H9 (cell line): ENCODE measurements at regions not wholly inside any gene's neighbourhood (a gene's known extent, or its start where the extent isn't known, plus 50 kb on each side); places are given as distances from the start of the nearest gene placed in this dataset.

ENCODE experiments used
- DNase-seq: peaks from one replicate; pipeline ENCODE4 v3.0.0-alpha.2; 2017
- H2AFZ ChIP-seq: one replicate; pipeline ENCODE4 v1.6.1; 2013; ENCODE audit warnings: mild to moderate bottlenecking, low read length, control low read depth, moderate library complexity
- H2AK5ac ChIP-seq: 2 replicates; pipeline ENCODE4 v1.6.1; 2013; ENCODE audit warnings: low read length, control low read depth, mixed read lengths; ENCODE audit not compliant: insufficient read length
- H2BK120ac ChIP-seq: one replicate; pipeline ENCODE4 v1.6.1; 2013; ENCODE audit warnings: low read depth, mild to moderate bottlenecking, low read length, control low read depth, inconsistent platforms; ENCODE audit not compliant: poor library complexity, severe bottlenecking
- H2BK12ac ChIP-seq: 2 replicates; pipeline ENCODE4 v1.6.1; 2013; ENCODE audit warnings: low read length, control low read depth, mixed read lengths, low read depth; ENCODE audit not compliant: insufficient read length
- H2BK15ac ChIP-seq: 2 replicates; pipeline ENCODE4 v1.6.1; 2013; ENCODE audit warnings: low read depth, low read length, control low read depth
- H2BK20ac ChIP-seq: one replicate; pipeline ENCODE4 v1.6.1; 2013; ENCODE audit warnings: low read depth, mild to moderate bottlenecking, low read length, control low read depth, inconsistent platforms; ENCODE audit not compliant: poor library complexity, severe bottlenecking
- H2BK5ac ChIP-seq: 2 replicates; pipeline ENCODE4 v1.6.1; 2013; ENCODE audit warnings: low read length, control low read depth, mixed read lengths; ENCODE audit not compliant: insufficient read length
- H3K14ac ChIP-seq: 2 replicates; pipeline ENCODE4 v1.6.1; 2013; ENCODE audit warnings: low read length, control low read depth; ENCODE audit not compliant: insufficient read depth
- H3K18ac ChIP-seq: 2 replicates; pipeline ENCODE4 v1.6.1; 2013; ENCODE audit warnings: low read depth, mild to moderate bottlenecking, mixed read lengths, low read length, control low read depth; ENCODE audit not compliant: insufficient read length
- H3K23ac ChIP-seq: 2 replicates; pipeline ENCODE4 v1.6.1; 2013; ENCODE audit warnings: low read length, control low read depth, mixed read lengths, low read depth; ENCODE audit not compliant: insufficient read length
- H3K23me2 ChIP-seq: 2 replicates; pipeline ENCODE4 v1.6.1; 2013; ENCODE audit warnings: low read depth, mild to moderate bottlenecking, mixed read lengths, low read length, control low read depth; ENCODE audit not compliant: insufficient read length, poor library complexity, severe bottlenecking
- H3K27ac ChIP-seq: 2 replicates; pipeline ENCODE4 v1.5.1; 2013; ENCODE audit warnings: low read length, control low read depth, mixed read lengths, low read depth; ENCODE audit not compliant: insufficient read length
- H3K27me3 ChIP-seq: 2 replicates; pipeline ENCODE4 v1.6.1; 2013; ENCODE audit warnings: low read length, control low read depth, inconsistent platforms; ENCODE audit not compliant: insufficient read depth
- H3K4ac ChIP-seq: 2 replicates; pipeline ENCODE4 v1.6.1; 2013; ENCODE audit warnings: low read depth, mild to moderate bottlenecking, control low read depth, inconsistent platforms, low read length, moderate library complexity
- H3K4me1 ChIP-seq: 2 replicates; pipeline ENCODE4 v1.6.1; 2013; ENCODE audit warnings: low read length, control low read depth, inconsistent platforms; ENCODE audit not compliant: insufficient read depth
- H3K4me2 ChIP-seq: 2 replicates; pipeline ENCODE4 v1.6.1; 2013; ENCODE audit warnings: low read length, control low read depth, mixed read lengths; ENCODE audit not compliant: insufficient read length, insufficient read depth
- H3K56ac ChIP-seq: 2 replicates; pipeline ENCODE4 v1.6.1; 2013; ENCODE audit warnings: low read depth, mild to moderate bottlenecking, mixed read lengths, low read length, control low read depth; ENCODE audit not compliant: insufficient read length
- H3K79me1 ChIP-seq: 2 replicates; pipeline ENCODE4 v1.6.1; 2013; ENCODE audit warnings: low read depth, mild to moderate bottlenecking, moderate library complexity, low read length, control low read depth, inconsistent platforms; ENCODE audit not compliant: insufficient read depth, poor library complexity, severe bottlenecking
- H3K79me2 ChIP-seq: 2 replicates; pipeline ENCODE4 v1.6.1; 2013; ENCODE audit warnings: low read length, control low read depth, inconsistent platforms; ENCODE audit not compliant: insufficient read depth
- H3K9ac ChIP-seq: 2 replicates; pipeline ENCODE4 v1.6.1; 2013; ENCODE audit warnings: low read length, control low read depth, mixed read lengths; ENCODE audit not compliant: insufficient read length; ENCODE audit errors: extremely low read depth
- H3K9me3 ChIP-seq: one replicate; pipeline ENCODE4 v1.6.1; 2013; ENCODE audit warnings: low read depth, low read length, inconsistent platforms; ENCODE audit not compliant: control insufficient read depth
- H3T11ph ChIP-seq: one replicate; pipeline ENCODE4 v1.6.1; 2013; ENCODE audit warnings: mild to moderate bottlenecking, low read length, control low read depth, inconsistent platforms
- H4K20me1 ChIP-seq: one replicate; pipeline ENCODE4 v1.6.1; 2013; ENCODE audit not compliant: control insufficient read depth, insufficient read length, insufficient read depth
- H4K5ac ChIP-seq: 2 replicates; pipeline ENCODE4 v1.6.1; 2013; ENCODE audit warnings: low read depth, mild to moderate bottlenecking, mixed read lengths, low read length, control low read depth; ENCODE audit not compliant: insufficient read length
- H4K8ac ChIP-seq: replicated peaks from 2 replicates; pipeline ENCODE4 v1.6.1; 2013; ENCODE audit warnings: low read length, control low read depth, mixed read lengths, low read depth; ENCODE audit not compliant: insufficient read length
- H4K91ac ChIP-seq: 2 replicates; pipeline ENCODE4 v1.6.1; 2013; ENCODE audit warnings: low read depth, mild to moderate bottlenecking, moderate library complexity, mixed read lengths, low read length, control low read depth; ENCODE audit not compliant: insufficient read length
- H3K27ac Mint-ChIP-seq, 3 experiments: 2 replicates in 2 of 3; 3 replicates in 1 of 3; pipeline ENCODE4 v1.8.0; 2020 to 2021; ENCODE audit warnings: mixed read lengths in 3 of 3, mild to moderate bottlenecking in 1 of 3, moderate library complexity in 1 of 3
- H3K27me3 Mint-ChIP-seq: 2 replicates; pipeline ENCODE4 v1.8.0; 2021; ENCODE audit warnings: low read depth, mild to moderate bottlenecking, moderate library complexity, mixed read lengths
- H3K36me3 Mint-ChIP-seq, 3 experiments: 2 replicates in 2 of 3; 3 replicates in 1 of 3; pipeline ENCODE4 v1.8.0; 2020 to 2021; ENCODE audit warnings: low read depth in 3 of 3, mixed read lengths in 3 of 3; ENCODE audit not compliant: insufficient read depth in 1 of 3
- H3K4me1 Mint-ChIP-seq, 2 experiments: 2 replicates each; pipeline ENCODE4 v1.8.0; 2020; ENCODE audit warnings: mixed read lengths in 2 of 2
- H3K4me3 Mint-ChIP-seq, 2 experiments: 2 replicates in 1 of 2; 3 replicates in 1 of 2; pipeline ENCODE4 v1.8.0; 2020 to 2021; ENCODE audit warnings: mild to moderate bottlenecking in 2 of 2, mixed read lengths in 2 of 2, moderate library complexity in 1 of 2
- H3K9me3 Mint-ChIP-seq, 2 experiments: 2 replicates in 1 of 2; 3 replicates in 1 of 2; pipeline ENCODE4 v1.8.0; 2020; ENCODE audit warnings: mild to moderate bottlenecking in 2 of 2, mixed read lengths in 2 of 2, moderate library complexity in 1 of 2
- CTCF ChIP-seq: fragments of 200-600 bp; sonication (generic); conservative IDR thresholded peaks from 3 replicates; pipeline ENCODE4 v1.8.0; 2021; ENCODE audit warnings: antibody characterized with exemption, mild to moderate bottlenecking
- WGBS: extraction: QIAGEN DNeasy Blood & Tissue Kit; methylation state at CpG from one replicate; pipeline ENCODE4 v1.1.7; 2013; ENCODE audit warnings: missing lambda C conversion rate, low lambda C conversion rate, mixed read lengths; ENCODE audit not compliant: insufficient read length; ENCODE audit errors: extremely low coverage; 5-methylcytosine and 5-hydroxymethylcytosine counted together

GRCh38 chr7:116142850-116143249 is 67.5 kb upstream of the TES start:
- Mint-ChIP-seq H3K4me1 (no peaks in the 10 kb centered on the region; a peak in 1 of 4 replicates), H3K27ac (no peak overlapping the region), H3K36me3 (no peaks in the 10 kb centered on the region), H3K4me3 (no peak overlapping the region), H3K27me3 (no peaks in the 10 kb centered on the region), H3K9me3 (no peaks in the 10 kb centered on the region)
- H2BK20ac ChIP-seq: no peak overlapping the region
- H3K27me3 ChIP-seq: no peaks in the 10 kb centered on the region
- H4K5ac ChIP-seq: no peak overlapping the region
- no peak overlapping the region for H2BK5ac ChIP-seq
- H3K14ac ChIP-seq: no peak overlapping the region
- no peak overlapping the region for H2BK15ac ChIP-seq
- no peaks in the 10 kb centered on the region for H3K4me1 ChIP-seq
- H3K4ac ChIP-seq: no peak overlapping the region
- WGBS: no CpG with 5 or more reads among the region's 6 CpGs
- DNase-seq: no peak
- no peak overlapping the region for H3K27ac ChIP-seq
- H3K23me2 ChIP-seq: no peaks in the 10 kb centered on the region
- H3K9me3 ChIP-seq: no peaks in the 10 kb centered on the region
- TF ChIP-seq CTCF: no peak
- H3K23ac ChIP-seq: no peak overlapping the region
- H3K4me2 ChIP-seq: no peak overlapping the region
- H4K91ac ChIP-seq: no peak overlapping the region
- no peak overlapping the region for H3K18ac ChIP-seq
- no peak overlapping the region for H2AFZ ChIP-seq
- no peaks in the 10 kb centered on the region for H3K79me1 ChIP-seq
- no peak overlapping the region for H4K8ac ChIP-seq
- H3K79me2 ChIP-seq: no peaks in the 10 kb centered on the region
- H3T11ph ChIP-seq: no peak overlapping the region
- H2BK120ac ChIP-seq: no peak overlapping the region
- no peak overlapping the region for H3K9ac ChIP-seq
- no peak overlapping the region for H2AK5ac ChIP-seq
- H4K20me1 ChIP-seq: no peaks in the 10 kb centered on the region
- no peak overlapping the region for H2BK12ac ChIP-seq
- no peak overlapping the region for H3K56ac ChIP-seq
